HEK293T (cell line): ENCODE measurements at regions not wholly inside any gene's neighbourhood (a gene's known extent, or its start where the extent isn't known, plus 50 kb on each side); places are given as distances from the start of the nearest gene placed in this dataset.
"Not testable (repeated sequence)": the region's sequence is repeated elsewhere in the genome, so short reads cannot be mapped to it uniquely, and the experiment has no call there.

Source experiments
- CTCF ChIA-PET: fragments of 350-600 bp; formaldehyde crosslinking; extraction: SDS; loops from one replicate; lab custom pipeline; 2021; ENCODE audit warnings: antibody characterized with exemption, inconsistent platforms; lab: Yijun Ruan, JAX
- POLR2A ChIA-PET: fragments of 350-600 bp; formaldehyde crosslinking; extraction: SDS; loops from one replicate; lab custom pipeline; 2020; ENCODE audit warnings: antibody characterized with exemption, inconsistent platforms; lab: Yijun Ruan, JAX
- DNase-seq: peaks from one replicate; pipeline ENCODE4 v3.0.0; 2012; ENCODE audit warnings: mixed read lengths; ENCODE audit errors: extremely low spot score
- ARNT ChIP-seq: fragments of 450-650 bp; IDR thresholded peaks from 2 replicates; pipeline ENCODE4 v1.6.1; 2017; ENCODE audit warnings: mild to moderate bottlenecking
- BHLHE40 ChIP-seq: fragments of 450-650 bp; IDR thresholded peaks from 2 replicates; pipeline ENCODE4 v1.6.1; 2016; ENCODE audit warnings: mild to moderate bottlenecking, moderate library complexity, borderline replicate concordance
- CTBP1 ChIP-seq: fragments of 450-650 bp; IDR thresholded peaks from 2 replicates; pipeline ENCODE4 v1.6.1; 2016; ENCODE audit warnings: borderline replicate concordance
- ELF4 ChIP-seq: fragments of 450-650 bp; IDR thresholded peaks from 2 replicates; pipeline ENCODE4 v1.6.1; 2017; ENCODE audit warnings: antibody characterized with exemption
- FOXA1 ChIP-seq: fragments of 450-650 bp; IDR thresholded peaks from 2 replicates; pipeline ENCODE4 v1.6.1; 2016; ENCODE audit warnings: mild to moderate bottlenecking
- FOXK2 ChIP-seq: fragments of 450-650 bp; IDR thresholded peaks from 2 replicates; pipeline ENCODE4 v1.6.1; 2016; ENCODE audit warnings: mild to moderate bottlenecking
- FOXM1 ChIP-seq: fragments of 450-650 bp; IDR thresholded peaks from 2 replicates; pipeline ENCODE4 v1.6.1; 2017; ENCODE audit warnings: mild to moderate bottlenecking, borderline replicate concordance
- HDGF ChIP-seq: fragments of 450-650 bp; IDR thresholded peaks from 2 replicates; pipeline ENCODE4 v1.6.1; 2017; ENCODE audit warnings: antibody characterized with exemption, borderline replicate concordance
- L3MBTL2 ChIP-seq: fragments of 450-650 bp; conservative IDR thresholded peaks from 2 replicates; pipeline ENCODE4 v1.6.1; 2016; ENCODE audit warnings: mild to moderate bottlenecking
- LEF1 ChIP-seq: fragments of 450-650 bp; IDR thresholded peaks from 2 replicates; pipeline ENCODE4 v1.6.1; 2017; ENCODE audit warnings: mild to moderate bottlenecking, borderline replicate concordance
- NFRKB ChIP-seq: fragments of 450-650 bp; IDR thresholded peaks from 2 replicates; pipeline ENCODE4 v1.6.1; 2016; ENCODE audit warnings: mild to moderate bottlenecking, moderate library complexity
- SP1 ChIP-seq: fragments of 450-650 bp; IDR thresholded peaks from 2 replicates; pipeline ENCODE4 v1.6.1; 2017
- SUZ12 ChIP-seq: fragments of 450-650 bp; IDR thresholded peaks from 2 replicates; pipeline ENCODE4 v1.6.1; 2016; ENCODE audit warnings: mild to moderate bottlenecking
- TARDBP ChIP-seq: fragments of 450-650 bp; IDR thresholded peaks from 2 replicates; pipeline ENCODE4 v1.6.1; 2016
- ZNF384 ChIP-seq: fragments of 450-650 bp; IDR thresholded peaks from 2 replicates; pipeline ENCODE4 v1.6.1; 2016
- TF ChIP-seq, protein P1 (sequence below): fragments of 450-650 bp; IDR thresholded peaks from 2 replicates; pipeline ENCODE4 v1.6.1; 2016

DNA sequence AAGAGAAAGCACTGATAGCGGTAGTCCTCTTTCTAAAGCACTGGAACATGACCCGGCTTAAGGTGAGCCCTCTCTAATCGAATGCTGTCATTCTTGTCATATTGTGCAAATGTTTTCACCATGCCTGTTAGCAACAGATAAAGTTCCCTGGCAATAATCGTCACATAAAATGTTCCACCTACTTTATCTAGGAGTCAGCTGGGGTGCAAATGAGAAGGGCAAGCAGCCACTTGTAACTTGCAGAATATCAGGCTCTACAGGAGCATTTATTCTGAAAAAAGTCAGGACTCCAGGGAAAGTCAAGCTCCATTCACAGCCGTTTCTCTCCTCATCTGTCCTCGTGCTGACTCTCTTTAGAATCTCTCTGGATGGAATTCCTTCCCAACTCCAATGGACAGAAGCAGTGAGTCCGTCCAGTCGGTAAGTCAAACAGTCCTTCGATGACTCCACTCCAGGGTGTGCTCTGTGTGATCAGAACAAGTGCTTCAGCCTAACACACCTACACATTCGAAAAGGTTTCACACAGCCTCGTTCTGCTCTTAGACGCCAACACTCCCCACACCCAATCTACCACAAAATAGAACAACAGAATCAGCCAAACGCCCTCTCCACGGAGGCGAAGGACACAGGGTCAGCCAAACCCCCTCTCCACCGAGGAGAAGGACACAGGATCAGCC lies 101.7 kb upstream of the FRG1 start:
- POLR2A ChIA-PET = no interaction called here
- CTCF ChIA-PET = no interaction called here
- no peak for DNase-seq
- TF ChIP-seq NFRKB (no peak), CTBP1 (no peak), TARDBP (no peak)

DNA sequence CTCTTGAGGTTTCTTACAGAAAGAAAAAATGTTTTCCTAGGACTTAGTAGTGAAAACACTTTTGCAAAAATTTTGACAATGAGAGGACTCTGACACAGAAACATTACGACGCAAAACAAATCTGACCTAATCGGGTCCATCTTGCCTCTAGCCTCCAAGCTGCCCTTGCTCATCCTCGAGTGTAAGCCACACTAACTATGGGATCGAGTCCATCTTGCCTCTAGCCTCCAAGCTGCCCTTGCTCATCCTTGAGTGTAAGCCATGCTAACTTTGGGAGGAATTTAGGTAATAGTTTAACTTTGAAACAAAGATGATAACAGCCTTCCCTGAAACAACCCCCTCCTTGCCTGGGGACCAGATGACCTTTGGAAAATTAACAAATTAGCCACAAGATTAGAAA lies 100.3 kb upstream of the FRG1 start:
- ChIA-PET CTCF (no interaction called here), POLR2A (no interaction called here)
- DNase-seq = no peak
- TF ChIP-seq NFRKB (no peak), CTBP1 (no peak), HDGF (no peak), ELF4 (no peak), LEF1 (no peak), SP1 (no peak), BHLHE40 (no peak), FOXK2 (no peak), TARDBP (no peak), ZNF384 (no peak), FOXM1 (no peak)
- TF ChIP-seq, protein P1, sequence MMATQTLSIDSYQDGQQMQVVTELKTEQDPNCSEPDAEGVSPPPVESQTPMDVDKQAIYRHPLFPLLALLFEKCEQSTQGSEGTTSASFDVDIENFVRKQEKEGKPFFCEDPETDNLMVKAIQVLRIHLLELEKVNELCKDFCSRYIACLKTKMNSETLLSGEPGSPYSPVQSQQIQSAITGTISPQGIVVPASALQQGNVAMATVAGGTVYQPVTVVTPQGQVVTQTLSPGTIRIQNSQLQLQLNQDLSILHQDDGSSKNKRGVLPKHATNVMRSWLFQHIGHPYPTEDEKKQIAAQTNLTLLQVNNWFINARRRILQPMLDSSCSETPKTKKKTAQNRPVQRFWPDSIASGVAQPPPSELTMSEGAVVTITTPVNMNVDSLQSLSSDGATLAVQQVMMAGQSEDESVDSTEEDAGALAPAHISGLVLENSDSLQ = no peak

DNA sequence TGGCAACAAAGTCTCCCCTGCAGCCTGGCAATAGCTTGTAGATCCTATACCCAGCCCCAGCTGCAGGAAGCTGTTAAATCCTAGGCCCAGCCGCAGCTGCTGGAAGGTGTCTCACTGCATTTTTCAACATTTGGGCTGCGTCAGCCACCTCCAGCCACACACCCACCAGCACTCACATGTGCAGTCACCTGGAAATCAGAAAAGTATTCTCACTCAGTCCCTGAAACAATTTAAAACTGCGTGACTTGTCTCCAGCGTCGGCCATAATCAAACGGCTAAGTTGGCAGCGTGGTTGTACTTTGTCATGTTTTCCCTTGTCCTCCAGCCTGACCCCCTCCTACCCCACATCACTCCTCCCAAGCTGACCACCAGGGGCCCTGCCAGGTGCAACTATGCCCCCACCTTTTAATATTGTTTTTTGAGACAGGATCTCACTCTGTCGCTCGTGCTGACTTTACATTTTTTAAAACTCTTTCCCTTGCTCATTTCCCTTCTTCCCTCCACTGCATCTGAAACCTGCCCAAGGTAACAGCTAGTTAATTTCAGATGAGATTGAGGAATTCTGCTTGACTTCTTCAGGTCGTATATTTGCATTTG lies 97.2 kb upstream of the FRG1 start:
- ChIA-PET CTCF (interaction anchor here (0.6 kb wide), 1 partner anchor 1061 kb away, joined by 3 read pairs; no protein-coding TSS in a partner anchor), POLR2A (no interaction called here)
- no peak for DNase-seq
- no peak for TF ChIP-seq ARNT
- no peak for TF ChIP-seq BHLHE40
- TF ChIP-seq CTBP1 = no peak
- TF ChIP-seq HDGF = no peak
- TF ChIP-seq NFRKB = no peak
- TF ChIP-seq, protein P1 = no peak
- TF ChIP-seq ELF4 = no peak
- no peak for TF ChIP-seq FOXA1
- no peak for TF ChIP-seq L3MBTL2
- TF ChIP-seq TARDBP = no peak
- no peak for TF ChIP-seq FOXK2
- no peak for TF ChIP-seq FOXM1
- TF ChIP-seq LEF1 = no peak
- TF ChIP-seq SP1 = no peak

DNA sequence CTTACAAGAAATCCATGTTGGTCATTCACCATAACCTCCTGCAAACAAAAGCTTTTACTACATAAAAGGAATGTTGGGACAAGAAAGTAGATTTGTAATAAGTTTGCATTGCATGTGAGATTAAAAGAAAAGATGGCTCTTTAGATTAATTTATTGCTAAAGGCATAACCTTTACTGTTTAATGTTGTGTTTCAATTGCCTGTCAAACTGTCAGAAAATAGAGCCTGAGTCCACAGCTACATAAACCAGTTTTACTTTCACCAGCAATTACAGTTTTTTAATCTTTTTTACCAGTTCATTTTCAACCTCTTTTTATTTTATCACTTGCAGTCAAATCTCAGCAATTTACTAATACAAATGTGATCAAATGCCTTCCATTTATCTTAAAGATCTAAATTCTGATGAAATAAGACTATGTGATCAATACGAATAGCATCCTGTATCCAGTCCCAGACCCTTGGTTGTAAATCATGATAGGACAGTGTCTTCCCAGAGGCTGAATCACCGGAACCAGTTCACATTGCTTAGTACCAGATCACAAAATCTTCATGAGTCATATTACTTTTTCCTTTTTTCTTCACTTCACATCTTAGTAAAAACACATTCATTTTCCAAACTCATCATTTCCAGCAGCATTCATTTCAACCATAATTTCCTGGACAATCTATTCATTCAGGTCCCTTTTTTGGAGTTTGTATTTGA lies 95.4 kb upstream of the FRG1 start:
- DNase-seq = no peak
- POLR2A ChIA-PET = no interaction called here
- CTCF ChIA-PET = no interaction called here
- TF ChIP-seq BHLHE40 (no peak), HDGF (no peak), ARNT (no peak), ELF4 (no peak), FOXK2 (no peak), LEF1 (no peak), SUZ12 (no peak), NFRKB (no peak)
- TF ChIP-seq, protein P1 = no peak

DNA sequence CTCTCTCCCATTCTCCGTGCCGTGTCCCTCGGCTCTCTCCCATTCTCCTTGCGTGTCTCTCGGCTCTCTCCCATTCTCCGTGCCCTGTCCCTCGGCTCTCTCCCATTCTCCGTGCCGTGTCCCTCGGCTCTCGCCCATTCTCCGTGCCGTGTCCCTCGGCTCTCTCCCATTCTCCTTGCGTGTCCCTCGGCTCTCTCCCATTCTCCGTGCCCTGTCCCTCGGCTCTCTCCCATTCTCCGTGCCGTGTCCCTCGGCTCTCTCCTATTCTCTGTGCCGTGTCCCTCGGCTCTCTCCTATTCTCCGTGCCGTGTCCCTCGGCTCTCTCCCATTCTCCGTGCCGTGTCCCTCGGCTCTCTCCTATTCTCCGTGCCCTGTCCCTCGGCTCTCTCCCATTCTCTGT lies 94.6 kb upstream of the FRG1 start:
- CTCF ChIA-PET, DNase-seq, POLR2A ChIA-PET: not testable (repeated sequence)

DNA sequence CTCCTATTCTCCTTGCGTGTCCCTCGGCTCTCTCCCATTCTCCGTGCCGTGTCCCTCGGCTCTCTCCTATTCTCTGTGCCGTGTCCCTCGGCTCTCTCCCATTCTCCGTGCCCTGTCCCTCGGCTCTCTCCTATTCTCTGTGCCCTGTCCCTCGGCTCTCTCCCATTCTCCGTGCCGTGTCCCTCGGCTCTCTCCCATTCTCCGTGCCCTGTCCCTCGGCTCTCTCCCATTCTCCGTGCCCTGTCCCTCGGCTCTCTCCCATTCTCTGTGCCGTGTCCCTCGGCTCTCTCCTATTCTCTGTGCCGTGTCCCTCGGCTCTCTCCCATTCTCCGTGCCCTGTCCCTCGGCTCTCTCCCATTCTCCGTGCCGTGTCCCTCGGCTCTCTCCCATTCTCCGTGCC lies 94.1 kb upstream of the FRG1 start:
- CTCF ChIA-PET, DNase-seq, POLR2A ChIA-PET: not testable (repeated sequence)

DNA sequence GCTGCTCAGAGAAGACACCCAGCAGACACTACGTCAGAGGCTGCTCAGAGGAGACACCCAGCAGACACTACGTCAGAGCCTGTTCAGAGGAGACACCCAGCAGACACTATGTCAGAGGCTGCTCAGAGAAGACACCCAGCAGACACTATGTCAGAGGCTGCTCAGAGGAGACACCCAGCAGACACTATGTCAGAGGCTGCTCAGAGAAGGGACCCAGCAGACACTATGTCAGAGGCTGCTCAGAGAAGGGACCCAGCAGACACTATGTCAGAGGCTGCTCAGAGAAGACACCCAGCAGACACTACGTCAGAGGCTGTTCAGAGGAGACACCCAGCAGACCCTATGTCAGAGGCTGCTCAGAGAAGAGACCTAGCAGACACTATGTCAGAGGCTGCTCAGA lies 92.0 kb upstream of the FRG1 start:
- DNase-seq, POLR2A ChIA-PET, CTCF ChIA-PET: not testable (repeated sequence)
